SK-N-SH (cell line): ENCODE measurements at regions not wholly inside any gene's neighbourhood (a gene's known extent, or its start where the extent isn't known, plus 50 kb on each side); places are given as distances from the start of the nearest gene placed in this dataset.

Experiments
- CTCF ChIA-PET: fragments of 300-600, 350-600 bp; formaldehyde crosslinking; extraction: SDS; loops from one replicate; lab custom pipeline; 2021; lab: Yijun Ruan, JAX
- POLR2A ChIA-PET: fragments of 350-600 bp; sonication (Branson Sonifier 250); formaldehyde crosslinking; extraction: SDS; loops from one replicate; lab custom pipeline; 2020; ENCODE audit warnings: antibody characterized with exemption, inconsistent platforms; lab: Yijun Ruan, JAX
- DNase-seq: peaks from one replicate; pipeline ENCODE4 v3.0.0; 2012
- H2AFZ ChIP-seq: fragments of 200-600 bp; sonication (generic); 2 replicates; pipeline ENCODE4 v1.8.1; 2016; ENCODE audit warnings: antibody characterized with exemption, mild to moderate bottlenecking, low read depth
- H3F3A ChIP-seq: fragments of 200-600 bp; sonication (generic); replicated peaks from 2 replicates; pipeline ENCODE3; 2016; ENCODE audit warnings: antibody characterized with exemption, mild to moderate bottlenecking; ENCODE audit not compliant: insufficient read depth
- H3K27ac ChIP-seq, 2 experiments: fragments of 200-500 bp in 1 of 2; fragments of 200-600 bp in 1 of 2; sonication (Bioruptor generic) in 1 of 2; sonication (generic), shearing (Covaris generic) in 1 of 2; 2 replicates each; pipeline versions ENCODE4 v1.5.1 to v1.6.1; 2014 to 2016; ENCODE audit warnings: low read depth in 2 of 2, inconsistent platforms in 1 of 2, low read length in 1 of 2, mild to moderate bottlenecking in 1 of 2, mixed read lengths in 1 of 2
- H3K27me3 ChIP-seq: fragments of 200-600 bp; sonication (generic), shearing (Covaris generic); 2 replicates; pipeline ENCODE4 v1.6.1; 2016; ENCODE audit warnings: mixed run types; ENCODE audit not compliant: insufficient read depth
- H3K36me3 ChIP-seq, 2 experiments: fragments of 200-500 bp in 1 of 2; fragments of 200-600 bp in 1 of 2; sonication (Bioruptor generic) in 1 of 2; sonication (generic) in 1 of 2; replicated peaks in 1 of 2; 2 replicates each; pipeline versions ENCODE3 to v1.5.1; 2014 to 2016; ENCODE audit warnings: low read length in 1 of 2, mild to moderate bottlenecking in 1 of 2; ENCODE audit not compliant: insufficient read depth in 2 of 2, control insufficient read depth in 1 of 2
- H3K4me1 ChIP-seq, 2 experiments: fragments of 200-500 bp in 1 of 2; fragments of 200-600 bp in 1 of 2; sonication (Bioruptor generic) in 1 of 2; sonication (generic), shearing (Covaris generic) in 1 of 2; 2 replicates each; pipeline versions ENCODE4 v1.5.1 to v1.6.1; 2014 to 2016; ENCODE audit warnings: low read depth in 1 of 2, low read length in 1 of 2, mixed run types in 1 of 2; ENCODE audit not compliant: insufficient read depth in 2 of 2, control insufficient read depth in 1 of 2
- H3K4me2 ChIP-seq: fragments of 200-600 bp; sonication (generic), shearing (Covaris generic); 2 replicates; pipeline ENCODE4 v1.6.1; 2017; ENCODE audit warnings: mixed run types
- H3K4me3 ChIP-seq, 2 experiments: fragments of 200-500 bp in 1 of 2; fragments of 200-600 bp in 1 of 2; sonication (Bioruptor generic) in 1 of 2; sonication (generic), shearing (Covaris generic) in 1 of 2; 2 replicates each; pipeline versions ENCODE4 v1.5.1 to v1.8.1; 2014 to 2016; ENCODE audit warnings: low read depth in 2 of 2, inconsistent platforms in 1 of 2, low read length in 1 of 2, mild to moderate bottlenecking in 1 of 2, mixed read lengths in 1 of 2, moderate library complexity in 1 of 2
- H3K79me2 ChIP-seq: fragments of 200-600 bp; sonication (generic); 2 replicates; pipeline ENCODE4 v1.8.1; 2017; ENCODE audit warnings: mild to moderate bottlenecking; ENCODE audit not compliant: insufficient read depth
- H3K9ac ChIP-seq: fragments of 200-600 bp; sonication (generic); 2 replicates; pipeline ENCODE4 v1.6.1; 2017; ENCODE audit warnings: mixed run types
- H3K9me2 ChIP-seq: fragments of 200-600 bp; sonication (generic); 2 replicates; pipeline ENCODE4 v1.6.1; 2017; ENCODE audit warnings: mixed run types
- H3K9me3 ChIP-seq: fragments of 200-600 bp; sonication (generic); 2 replicates; pipeline ENCODE4 v1.6.1; 2017; ENCODE audit warnings: mixed run types, mild to moderate bottlenecking, moderate library complexity
- H4K20me1 ChIP-seq: fragments of 200-600 bp; sonication (generic); 2 replicates; pipeline ENCODE4 v1.6.1; 2017; ENCODE audit warnings: mild to moderate bottlenecking, mixed run types; ENCODE audit not compliant: insufficient read depth
- ELF1 ChIP-seq: IDR thresholded peaks from 2 replicates; pipeline ENCODE4 v1.4.0; 2012
- EP300 ChIP-seq, 2 experiments: IDR thresholded peaks; 2 replicates each; pipeline versions ENCODE4 v1.4.0 to v1.6.1; 2012; ENCODE audit warnings: borderline replicate concordance in 1 of 2, low read depth in 1 of 2, low read length in 1 of 2
- FOSL2 ChIP-seq: IDR thresholded peaks from 2 replicates; pipeline ENCODE4 v1.4.0; 2012; ENCODE audit warnings: low read depth, mild to moderate bottlenecking, moderate library complexity, borderline replicate concordance
- FOXM1 ChIP-seq: IDR thresholded peaks from 2 replicates; pipeline ENCODE4 v1.4.0; 2012; ENCODE audit warnings: low read depth, mild to moderate bottlenecking
- GATA2 ChIP-seq: sonication (generic); formaldehyde crosslinking; IDR thresholded peaks from 2 replicates; pipeline ENCODE4 v1.5.0; 2020; ENCODE audit warnings: mild to moderate bottlenecking, missing genetic modification reagents
- MXI1 ChIP-seq: IDR thresholded peaks from 2 replicates; pipeline ENCODE4 v1.6.1; 2012; ENCODE audit warnings: mild to moderate bottlenecking, low read depth, low read length, improper control_type of control experiment
- NRF1 ChIP-seq: IDR thresholded peaks from 2 replicates; pipeline ENCODE4 v1.6.1; 2012; ENCODE audit warnings: low read depth, mild to moderate bottlenecking, low read length
- RAD21 ChIP-seq: IDR thresholded peaks from 2 replicates; pipeline ENCODE4 v1.6.1; 2012; ENCODE audit warnings: mild to moderate bottlenecking, low read length
- RCOR1 ChIP-seq: fragments of 150-350 bp; IDR thresholded peaks from 2 replicates; pipeline ENCODE4 v1.6.1; 2017; ENCODE audit warnings: antibody characterized with exemption, low read length
- REST ChIP-seq: IDR thresholded peaks from 2 replicates; pipeline ENCODE4 v1.6.1; 2012; ENCODE audit warnings: mild to moderate bottlenecking, low read depth, low read length, moderate library complexity
- RFX5 ChIP-seq: IDR thresholded peaks from 2 replicates; pipeline ENCODE4 v1.6.1; 2012; ENCODE audit warnings: mild to moderate bottlenecking, improper control_type of control experiment, low read length
- RXRA ChIP-seq: IDR thresholded peaks from 2 replicates; pipeline ENCODE4 v1.4.0; 2012; ENCODE audit warnings: low read depth, mild to moderate bottlenecking, borderline replicate concordance
- SMC3 ChIP-seq: IDR thresholded peaks from 2 replicates; pipeline ENCODE4 v1.6.1; 2012; ENCODE audit warnings: low read depth, low read length, improper control_type of control experiment
- TAF1 ChIP-seq: IDR thresholded peaks from 2 replicates; pipeline ENCODE4 v1.6.1; 2012; ENCODE audit warnings: low read depth, mild to moderate bottlenecking, low read length, moderate library complexity, borderline replicate concordance
- TCF12 ChIP-seq: IDR thresholded peaks from 2 replicates; pipeline ENCODE4 v1.4.0; 2012
- YY1 ChIP-seq: IDR thresholded peaks from 2 replicates; pipeline ENCODE4 v1.4.0; 2012; ENCODE audit warnings: low read depth, mild to moderate bottlenecking
- WGBS: methylation state at CpG from one replicate; pipeline ENCODE4 v1.1.6; 2017; ENCODE audit warnings: low lambda C conversion rate; 5-methylcytosine and 5-hydroxymethylcytosine counted together
- TF ChIP-seq, protein P1 (sequence below): IDR thresholded peaks from 2 replicates; pipeline ENCODE4 v1.4.0; 2012; ENCODE audit warnings: low read depth, borderline replicate concordance
- TF ChIP-seq, protein P2 (sequence below): IDR thresholded peaks from 2 replicates; pipeline ENCODE4; 2012
- TF ChIP-seq, protein P3 (sequence below): fragments of 150-350 bp; IDR thresholded peaks from 2 replicates; pipeline ENCODE4 v1.6.1; 2016; ENCODE audit warnings: mild to moderate bottlenecking, low read depth, low read length

- TF ChIP-seq, protein P1, sequence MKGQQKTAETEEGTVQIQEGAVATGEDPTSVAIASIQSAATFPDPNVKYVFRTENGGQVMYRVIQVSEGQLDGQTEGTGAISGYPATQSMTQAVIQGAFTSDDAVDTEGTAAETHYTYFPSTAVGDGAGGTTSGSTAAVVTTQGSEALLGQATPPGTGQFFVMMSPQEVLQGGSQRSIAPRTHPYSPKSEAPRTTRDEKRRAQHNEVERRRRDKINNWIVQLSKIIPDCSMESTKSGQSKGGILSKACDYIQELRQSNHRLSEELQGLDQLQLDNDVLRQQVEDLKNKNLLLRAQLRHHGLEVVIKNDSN, result no peak
- TF ChIP-seq, all 33 proteins: peak for 0
Observed at GRCh38 chr16:64498363-64498762, 623.5 kb downstream of the CDH11 start (continued).

- Histone ChIP-seq H3K27me3 (no peaks in the 10 kb centered on the region), H3K4me3 (no peak overlapping the region), H3K4me1 (no peaks in the 10 kb centered on the region; a peak in 1 of 4 replicates), H3F3A (no peaks in the 10 kb centered on the region), H3K9me2 (no peaks in the 10 kb centered on the region), H3K27ac (no peak overlapping the region), H4K20me1 (no peaks in the 10 kb centered on the region), H2AFZ (no peak overlapping the region; the same call in 1 of the 2 replicates), H3K79me2 (no peaks in the 10 kb centered on the region), H3K9me3 (no peaks in the 10 kb centered on the region), H3K9ac (no peak overlapping the region), H3K4me2 (no peak overlapping the region), H3K36me3 (no peaks in the 10 kb centered on the region)
- POLR2A ChIA-PET, result no interaction called here
- CTCF ChIA-PET, result no interaction called here
- DNase-seq, result no peak
- TF ChIP-seq RAD21 (no peak), ELF1 (no peak), MXI1 (no peak)
- TF ChIP-seq, protein P2, sequence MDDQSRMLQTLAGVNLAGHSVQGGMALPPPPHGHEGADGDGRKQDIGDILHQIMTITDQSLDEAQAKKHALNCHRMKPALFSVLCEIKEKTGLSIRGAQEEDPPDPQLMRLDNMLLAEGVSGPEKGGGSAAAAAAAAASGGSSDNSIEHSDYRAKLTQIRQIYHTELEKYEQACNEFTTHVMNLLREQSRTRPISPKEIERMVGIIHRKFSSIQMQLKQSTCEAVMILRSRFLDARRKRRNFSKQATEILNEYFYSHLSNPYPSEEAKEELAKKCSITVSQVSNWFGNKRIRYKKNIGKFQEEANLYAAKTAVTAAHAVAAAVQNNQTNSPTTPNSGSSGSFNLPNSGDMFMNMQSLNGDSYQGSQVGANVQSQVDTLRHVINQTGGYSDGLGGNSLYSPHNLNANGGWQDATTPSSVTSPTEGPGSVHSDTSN, result no peak
- WGBS, result 57% methylated on average over 2 of the region's 2 CpGs
Observed at GRCh38 chr16:64493709-64494108, 628.2 kb downstream of the CDH11 start.

- Histone ChIP-seq H4K20me1 (no peaks in the 10 kb centered on the region), H3K27ac (no peak overlapping the region), H3K27me3 (no peaks in the 10 kb centered on the region), H3K4me1 (no peaks in the 10 kb centered on the region), H3K9me3 (no peaks in the 10 kb centered on the region), H3K9ac (no peak overlapping the region), H3K4me2 (no peak overlapping the region), H3F3A (no peaks in the 10 kb centered on the region), H2AFZ (no peak overlapping the region), H3K9me2 (no peaks in the 10 kb centered on the region), H3K36me3 (no peaks in the 10 kb centered on the region), H3K79me2 (no peaks in the 10 kb centered on the region), H3K4me3 (no peak overlapping the region)
- CTCF ChIA-PET, result no interaction called here
- POLR2A ChIA-PET, result no interaction called here
- no peak for DNase-seq
- 42% methylated on average over 1 of the region's 1 CpG for WGBS
- no peak for TF ChIP-seq RFX5
- TF ChIP-seq YY1, result no peak
- TF ChIP-seq RCOR1, result no peak
- TF ChIP-seq NRF1, result no peak
- TF ChIP-seq EP300 (IDR thresholded peaks at IDR 0.05; ENCODE audit: borderline replicate concordance in 1 of 2, low read depth in 1 of 2, low read length in 1 of 2), result no peak
- no peak for TF ChIP-seq GATA2
- TF ChIP-seq, protein P2, result no peak
- TF ChIP-seq FOXM1, result no peak
- TF ChIP-seq TAF1, result no peak
- TF ChIP-seq, protein P1, result no peak
- TF ChIP-seq REST, result no peak
- TF ChIP-seq, protein P3, sequence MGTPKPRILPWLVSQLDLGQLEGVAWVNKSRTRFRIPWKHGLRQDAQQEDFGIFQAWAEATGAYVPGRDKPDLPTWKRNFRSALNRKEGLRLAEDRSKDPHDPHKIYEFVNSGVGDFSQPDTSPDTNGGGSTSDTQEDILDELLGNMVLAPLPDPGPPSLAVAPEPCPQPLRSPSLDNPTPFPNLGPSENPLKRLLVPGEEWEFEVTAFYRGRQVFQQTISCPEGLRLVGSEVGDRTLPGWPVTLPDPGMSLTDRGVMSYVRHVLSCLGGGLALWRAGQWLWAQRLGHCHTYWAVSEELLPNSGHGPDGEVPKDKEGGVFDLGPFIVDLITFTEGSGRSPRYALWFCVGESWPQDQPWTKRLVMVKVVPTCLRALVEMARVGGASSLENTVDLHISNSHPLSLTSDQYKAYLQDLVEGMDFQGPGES, result no peak
- TF ChIP-seq RXRA, result no peak
- TF ChIP-seq FOSL2, result no peak
- no peak for TF ChIP-seq TCF12
- TF ChIP-seq SMC3, result no peak
Observed at GRCh38 chr16:64489449-64489848, 632.4 kb downstream of the CDH11 start.
